MM.1S (cell line): ENCODE measurements at regions not wholly inside any gene's neighbourhood (a gene's known extent, or its start where the extent isn't known, plus 50 kb on each side); places are given as distances from the start of the nearest gene placed in this dataset.

ENCODE experiments used
- EZH2 ChIP-seq: fragments of 300-600 bp; sonication (generic); optimal IDR thresholded peaks from 2 replicates; pipeline ENCODE3; 2017; ENCODE audit warnings: low read depth, mild to moderate bottlenecking, antibody characterized with exemption, low read length, mixed read lengths
- EZH2phosphoT487 ChIP-seq: fragments of 300-600 bp; sonication (generic); IDR thresholded peaks from 2 replicates; pipeline ENCODE4 v1.6.1; 2018; ENCODE audit warnings: antibody characterized with exemption, low read length

- no peak for TF ChIP-seq EZH2phosphoT487
- no peak for TF ChIP-seq EZH2
These were observed 308.8 kb downstream of the DOCK8 start for GRCh38 chr9:523444-523843.
